ENCODE measurements at regions not wholly inside any gene's neighbourhood (a gene's known extent, or its start where the extent isn't known, plus 50 kb on each side); places are given as distances from the start of the nearest gene placed in this dataset.

DNA sequence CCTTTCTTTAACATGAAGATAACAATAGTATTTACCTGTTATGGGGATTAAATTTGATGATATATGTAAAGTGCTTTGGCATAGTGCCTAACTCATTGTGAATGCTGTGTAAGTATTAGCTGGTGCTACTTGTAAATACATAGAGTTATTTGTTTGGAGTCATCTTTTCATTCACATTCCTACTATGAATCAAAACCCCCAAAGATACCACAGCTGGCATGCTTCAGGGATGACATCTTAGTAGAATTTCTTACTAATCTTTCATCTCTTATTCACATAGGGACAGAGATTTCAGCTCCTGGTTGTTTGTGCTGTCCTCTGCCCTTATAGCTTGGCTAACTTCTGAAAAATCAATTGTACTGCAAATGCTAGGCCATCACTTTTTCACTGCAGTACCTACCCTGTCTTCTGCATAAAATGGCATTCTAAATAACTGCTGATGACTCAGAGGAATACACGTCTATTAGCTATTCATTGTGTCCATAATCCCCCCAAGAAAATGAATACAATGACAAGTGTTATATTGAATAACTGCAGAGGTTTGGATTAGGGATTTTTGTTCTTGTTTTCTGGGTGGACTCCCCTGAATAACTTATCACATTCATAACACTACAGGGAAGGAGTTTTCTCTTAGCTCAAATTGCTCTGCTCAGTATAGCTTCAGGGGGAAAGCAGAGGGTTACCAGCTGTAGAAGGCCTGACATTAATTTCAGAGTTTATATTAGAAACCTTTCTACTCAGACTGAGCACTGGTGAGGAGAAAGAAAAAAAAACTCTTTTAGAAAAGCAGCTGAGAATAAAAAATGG, 192.2 kb upstream of the C9orf72 start (continued):
- TF ChIP-seq, protein P1, sequence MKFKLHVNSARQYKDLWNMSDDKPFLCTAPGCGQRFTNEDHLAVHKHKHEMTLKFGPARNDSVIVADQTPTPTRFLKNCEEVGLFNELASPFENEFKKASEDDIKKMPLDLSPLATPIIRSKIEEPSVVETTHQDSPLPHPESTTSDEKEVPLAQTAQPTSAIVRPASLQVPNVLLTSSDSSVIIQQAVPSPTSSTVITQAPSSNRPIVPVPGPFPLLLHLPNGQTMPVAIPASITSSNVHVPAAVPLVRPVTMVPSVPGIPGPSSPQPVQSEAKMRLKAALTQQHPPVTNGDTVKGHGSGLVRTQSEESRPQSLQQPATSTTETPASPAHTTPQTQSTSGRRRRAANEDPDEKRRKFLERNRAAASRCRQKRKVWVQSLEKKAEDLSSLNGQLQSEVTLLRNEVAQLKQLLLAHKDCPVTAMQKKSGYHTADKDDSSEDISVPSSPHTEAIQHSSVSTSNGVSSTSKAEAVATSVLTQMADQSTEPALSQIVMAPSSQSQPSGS (IDR thresholded peaks at IDR 0.05; ENCODE audit: low read length), result no peak
- TF ChIP-seq SIX5 (IDR thresholded peaks at IDR 0.05; ENCODE audit: low read depth, low read length) (no peak), SP2 (IDR thresholded peaks at IDR 0.05; ENCODE audit: low read length) (no peak), CBX8 (IDR thresholded peaks at IDR 0.05; ENCODE audit: borderline replicate concordance, low read depth, low read length) (no peak), TAF7 (optimal IDR thresholded peaks at IDR 0.05; ENCODE audit: borderline replicate concordance, low read depth, low read length) (no peak)
